ENCODE measurements at regions not wholly inside any gene's neighbourhood (a gene's known extent, or its start where the extent isn't known, plus 50 kb on each side); places are given as distances from the start of the nearest gene placed in this dataset.

GRCh38 chr1:30615076-30615795, 108.1 kb downstream of the MATN1 start:
- TF ChIP-seq POLR2A (IDR thresholded peaks at IDR 0.05) (no peak), POLR2AphosphoS5 (IDR thresholded peaks at IDR 0.05) (no peak)
- Histone ChIP-seq H3K9me3 (no peaks in the 10 kb centered on the region), H3K27ac (no peak overlapping the region), H3K36me3 (no peaks in the 10 kb centered on the region), H3K4me3 (no peak overlapping the region), H3K27me3 (peaks cover 0 to 7% of the 10 kb centered on the region in 2 donors), H3K4me1 (no peaks in the 10 kb centered on the region)
- intact Hi-C loops (cut with DNase I; ENCODE audit: low total_unique reads), result no loop called here
- peak in 1 of 2 donors; percentile 3 for DNase-seq (ENCODE audit: low spot score in 2 of 2)

- intact Hi-C loops (cut with DNase I; ENCODE audit: low total_unique reads), result no loop called here
- no peak for DNase-seq (ENCODE audit: low spot score in 2 of 2)
- Histone ChIP-seq H3K9me3 (no peaks in the 10 kb centered on the region), H3K4me1 (no peaks in the 10 kb centered on the region), H3K27ac (no peak overlapping the region), H3K27me3 (peaks cover 0 to 3% of the 10 kb centered on the region in 2 donors), H3K4me3 (no peak overlapping the region), H3K36me3 (no peaks in the 10 kb centered on the region)
- TF ChIP-seq POLR2A (IDR thresholded peaks at IDR 0.05) (no peak), CTCF (IDR thresholded peaks at IDR 0.05) (no peak), POLR2AphosphoS5 (IDR thresholded peaks at IDR 0.05) (no peak)
These were observed 110.2 kb downstream of the MATN1 start for GRCh38 chr1:30613188-30613587.

GRCh38 chr1:30612536-30613065, 110.8 kb downstream of the MATN1 start:
- no peak overlapping the region for H3K4me3 ChIP-seq
- H3K4me1 ChIP-seq, result no peaks in the 10 kb centered on the region
- no peak for DNase-seq (ENCODE audit: low spot score in 2 of 2)
- no peak overlapping the region for H3K27ac ChIP-seq
- TF ChIP-seq POLR2AphosphoS5 (IDR thresholded peaks at IDR 0.05) (no peak), CTCF (IDR thresholded peaks at IDR 0.05) (no peak), POLR2A (IDR thresholded peaks at IDR 0.05) (no peak)
- H3K36me3 ChIP-seq, result no peaks in the 10 kb centered on the region
- H3K27me3 ChIP-seq, result peaks cover 0 to 3% of the 10 kb centered on the region in 2 donors
- intact Hi-C loops (cut with DNase I; ENCODE audit: low total_unique reads), result no loop called here
- H3K9me3 ChIP-seq, result no peaks in the 10 kb centered on the region

GRCh38 chr1:30611741-30612309, 111.6 kb downstream of the MATN1 start:
- H3K27ac ChIP-seq, result no peak overlapping the region
- peaks cover 0 to 3% of the 10 kb centered on the region in 2 donors for H3K27me3 ChIP-seq
- H3K4me3 ChIP-seq, result no peak overlapping the region
- TF ChIP-seq POLR2AphosphoS5 (IDR thresholded peaks at IDR 0.05) (no peak), POLR2A (IDR thresholded peaks at IDR 0.05) (no peak), CTCF (IDR thresholded peaks at IDR 0.05) (no peak)
- DNase-seq (ENCODE audit: low spot score in 2 of 2), result peak in 1 of 2 donors; percentile 3
- H3K9me3 ChIP-seq, result no peaks in the 10 kb centered on the region
- intact Hi-C loops (cut with DNase I; ENCODE audit: low total_unique reads), result no loop called here
- H3K4me1 ChIP-seq, result no peaks in the 10 kb centered on the region
- H3K36me3 ChIP-seq, result no peaks in the 10 kb centered on the region

- no peaks in the 10 kb centered on the region for H3K4me1 ChIP-seq
- H3K9me3 ChIP-seq, result no peaks in the 10 kb centered on the region
- no peak overlapping the region for H3K4me3 ChIP-seq
- DNase-seq (ENCODE audit: low spot score in 2 of 2), result peak in 1 of 2 donors; percentile 12
- intact Hi-C loops (cut with DNase I; ENCODE audit: low total_unique reads), result no loop called here
- H3K27ac ChIP-seq, result no peak overlapping the region
- TF ChIP-seq POLR2A (IDR thresholded peaks at IDR 0.05), result no peak
- TF ChIP-seq CTCF (IDR thresholded peaks at IDR 0.05), result no peak
- no peak for TF ChIP-seq POLR2AphosphoS5 (IDR thresholded peaks at IDR 0.05)
- H3K36me3 ChIP-seq, result no peaks in the 10 kb centered on the region
- H3K27me3 ChIP-seq, result peaks cover 0 to 3% of the 10 kb centered on the region in 2 donors
These were observed 112.5 kb downstream of the MATN1 start for GRCh38 chr1:30610917-30611316.
